OCI-LY3 (cell line): ENCODE measurements at regions not wholly inside any gene's neighbourhood (a gene's known extent, or its start where the extent isn't known, plus 50 kb on each side); places are given as distances from the start of the nearest gene placed in this dataset.

Source experiments
- H2AFZ ChIP-seq: fragments of 200-600, 300-600 bp; shearing (Covaris generic); 2 replicates; pipeline ENCODE4 v1.6.0; 2014; ENCODE audit warnings: antibody characterized with exemption, low read depth, low read length
- H3K27ac ChIP-seq: fragments of 200-600, 300-600 bp; sonication (generic); 2 replicates; pipeline ENCODE4 v1.5.1; 2014; ENCODE audit warnings: mild to moderate bottlenecking, low read length, moderate library complexity, mixed read lengths
- H3K27me3 ChIP-seq: fragments of 200-600, 300-600 bp; sonication (generic); 2 replicates; pipeline ENCODE4 v1.6.1; 2014; ENCODE audit warnings: low read depth, low read length, mixed read lengths
- H3K36me3 ChIP-seq: fragments of 200-600, 300-600 bp; sonication (generic); replicated peaks from 2 replicates; pipeline ENCODE3; 2014; ENCODE audit warnings: low read depth, low read length, mixed read lengths
- H3K4me1 ChIP-seq: fragments of 300-600, 200-600 bp; sonication (generic); 2 replicates; pipeline ENCODE4 v1.6.1; 2014; ENCODE audit warnings: low read length, mixed read lengths
- H3K4me2 ChIP-seq: fragments of 200-600, 300-600 bp; sonication (generic); 2 replicates; pipeline ENCODE4 v1.6.1; 2014; ENCODE audit warnings: low read length, mixed read lengths
- H3K4me3 ChIP-seq: fragments of 300-600, 200-600 bp; sonication (generic); 2 replicates; pipeline ENCODE4 v1.5.1; 2014; ENCODE audit warnings: antibody characterized with exemption, mild to moderate bottlenecking, low read length, moderate library complexity
- H3K79me2 ChIP-seq: fragments of 300-600, 200-600 bp; shearing (Covaris generic); 2 replicates; pipeline ENCODE4 v1.6.1; 2014; ENCODE audit warnings: mild to moderate bottlenecking, low read length, mixed read lengths
- H3K9ac ChIP-seq: fragments of 300-600, 200-600 bp; shearing (Covaris generic); 2 replicates; pipeline ENCODE4 v1.6.0; 2014; ENCODE audit warnings: mild to moderate bottlenecking, low read length, moderate library complexity
- H3K9me3 ChIP-seq: fragments of 200-600, 300-600 bp; shearing (Covaris generic); 2 replicates; pipeline ENCODE4 v1.6.1; 2014; ENCODE audit warnings: low read length, mixed read lengths; ENCODE audit not compliant: insufficient read depth
- H4K20me1 ChIP-seq: fragments of 200-600, 300-600 bp; sonication (generic); 2 replicates; pipeline ENCODE4 v1.6.1; 2016; ENCODE audit warnings: low read length, mixed read lengths; ENCODE audit not compliant: insufficient read depth
- CTCF ChIP-seq: fragments of 200-600, 300-600 bp; sonication (generic); IDR thresholded peaks from 2 replicates; pipeline ENCODE4 v1.5.1; 2014; ENCODE audit warnings: antibody characterized with exemption, low read length, low read depth
- EZH2phosphoT487 ChIP-seq: fragments of 200-600 bp; shearing (Covaris generic); IDR thresholded peaks from 2 replicates; pipeline ENCODE4 v1.6.1; 2018; ENCODE audit warnings: antibody characterized with exemption, mixed run types, low read depth

- Histone ChIP-seq H3K4me2 (no peak overlapping the region), H3K36me3 (no peaks in the 10 kb centered on the region), H2AFZ (no peak overlapping the region)
Observed at GRCh38 chr13:37954191-37954590, 84.6 kb upstream of the TRPC4 start.

DNA sequence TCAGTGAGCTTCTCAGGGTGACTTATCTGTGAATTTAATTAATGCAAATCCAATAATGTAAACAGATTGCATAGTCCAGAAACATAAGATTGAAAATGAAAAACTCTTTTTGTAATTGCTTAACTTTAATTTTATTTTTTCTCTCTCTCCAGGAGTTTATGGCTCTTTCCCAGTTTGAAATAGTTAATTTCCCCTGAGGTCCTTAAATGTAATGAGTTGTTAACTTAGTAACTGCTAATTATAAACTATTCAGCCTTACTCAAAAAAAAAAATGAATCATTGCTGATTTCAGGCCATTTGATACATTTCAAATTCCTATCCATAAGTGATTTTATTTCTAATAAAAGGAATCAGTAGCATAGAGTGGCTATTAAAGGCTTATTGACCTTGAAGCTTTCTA, 84.1 kb upstream of the TRPC4 start:
- no peaks in the 10 kb centered on the region for H4K20me1 ChIP-seq
- no peak overlapping the region for H3K9ac ChIP-seq
- H3K27me3 ChIP-seq, result no peaks in the 10 kb centered on the region
- H3K27ac ChIP-seq, result no peak overlapping the region
- no peaks in the 10 kb centered on the region for H3K9me3 ChIP-seq
- no peak overlapping the region for H2AFZ ChIP-seq
- no peak overlapping the region for H3K4me3 ChIP-seq
- TF ChIP-seq EZH2phosphoT487 (no peak), CTCF (no peak)
- H3K4me1 ChIP-seq, result no peaks in the 10 kb centered on the region
- H3K36me3 ChIP-seq, result no peaks in the 10 kb centered on the region
- no peaks in the 10 kb centered on the region for H3K79me2 ChIP-seq
- H3K4me2 ChIP-seq, result no peak overlapping the region

More at GRCh38 chr13:37954191-37954590, 84.6 kb upstream of the TRPC4 start:
- H3K9ac ChIP-seq, result no peak overlapping the region
- TF ChIP-seq CTCF (no peak), EZH2phosphoT487 (no peak)
- H3K4me1 ChIP-seq, result no peaks in the 10 kb centered on the region
- H3K27ac ChIP-seq, result no peak overlapping the region
- H3K4me3 ChIP-seq, result no peak overlapping the region
- no peaks in the 10 kb centered on the region for H3K9me3 ChIP-seq
- no peaks in the 10 kb centered on the region for H3K79me2 ChIP-seq
- no peaks in the 10 kb centered on the region for H4K20me1 ChIP-seq
- no peaks in the 10 kb centered on the region for H3K27me3 ChIP-seq

- Histone ChIP-seq H3K4me2 (no peak overlapping the region), H3K9ac (no peak overlapping the region), H3K4me1 (no peaks in the 10 kb centered on the region), H3K9me3 (no peaks in the 10 kb centered on the region), H3K27ac (no peak overlapping the region), H2AFZ (no peak overlapping the region), H3K4me3 (no peak overlapping the region), H3K27me3 (no peaks in the 10 kb centered on the region), H3K79me2 (no peaks in the 10 kb centered on the region), H4K20me1 (no peaks in the 10 kb centered on the region), H3K36me3 (no peaks in the 10 kb centered on the region)
- no peak for TF ChIP-seq EZH2phosphoT487
- TF ChIP-seq CTCF, result no peak
Observed at GRCh38 chr13:37950016-37950415, 80.4 kb upstream of the TRPC4 start.

- no peak overlapping the region for H3K27ac ChIP-seq
- TF ChIP-seq CTCF (no peak), EZH2phosphoT487 (no peak)
- H3K27me3 ChIP-seq, result no peaks in the 10 kb centered on the region
- no peak overlapping the region for H3K9ac ChIP-seq
- no peak overlapping the region for H3K4me3 ChIP-seq
- no peaks in the 10 kb centered on the region for H3K9me3 ChIP-seq
- H2AFZ ChIP-seq, result no peak overlapping the region
- H3K4me1 ChIP-seq, result no peaks in the 10 kb centered on the region
- H3K4me2 ChIP-seq, result no peak overlapping the region
- no peaks in the 10 kb centered on the region for H3K36me3 ChIP-seq
- H3K79me2 ChIP-seq, result no peaks in the 10 kb centered on the region
- H4K20me1 ChIP-seq, result no peaks in the 10 kb centered on the region
Observed at GRCh38 chr13:37947419-37948140, 78.0 kb upstream of the TRPC4 start.
